HPDE6-E6E7 (cell line): ENCODE measurements at regions not wholly inside any gene's neighbourhood (a gene's known extent, or its start where the extent isn't known, plus 50 kb on each side); places are given as distances from the start of the nearest gene placed in this dataset.

Experiments used
- DNase-seq: peaks from one replicate; pipeline ENCODE4 v3.0.0; 2011; ENCODE audit warnings: missing footprints; ENCODE audit errors: extremely low spot score

GRCh38 chr20:60835876-60836275 lies 416.2 kb upstream of the CDH4 start:
- no peak for DNase-seq

DNA sequence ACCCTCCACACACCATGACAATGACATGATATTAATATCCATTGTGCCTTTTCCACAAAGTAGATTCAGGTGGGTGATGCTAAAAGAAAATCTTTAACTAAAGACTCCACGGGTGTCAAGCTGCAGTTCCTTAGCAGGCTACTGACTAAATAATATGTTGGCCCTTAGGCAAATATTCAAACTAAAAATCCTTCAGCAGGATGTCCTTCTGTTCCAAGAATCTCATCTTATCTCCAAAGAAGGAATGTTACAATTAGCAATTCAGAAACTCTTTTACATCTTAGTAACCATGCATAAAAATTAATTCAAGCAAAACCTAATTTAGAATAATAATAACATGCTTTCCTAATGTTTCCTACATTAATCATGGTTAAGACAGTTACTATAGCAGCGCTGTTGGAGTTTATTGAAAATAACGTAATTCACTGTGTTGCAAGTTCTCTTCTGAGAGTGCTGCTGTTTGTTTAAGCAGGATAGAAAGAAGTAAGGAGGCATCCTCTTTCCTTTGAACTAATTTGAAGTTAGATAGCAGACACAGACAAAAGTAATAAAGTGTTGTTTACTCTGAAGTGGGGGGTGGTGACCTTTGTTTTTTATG lies 414.8 kb upstream of the CDH4 start:
- no peak for DNase-seq

DNA sequence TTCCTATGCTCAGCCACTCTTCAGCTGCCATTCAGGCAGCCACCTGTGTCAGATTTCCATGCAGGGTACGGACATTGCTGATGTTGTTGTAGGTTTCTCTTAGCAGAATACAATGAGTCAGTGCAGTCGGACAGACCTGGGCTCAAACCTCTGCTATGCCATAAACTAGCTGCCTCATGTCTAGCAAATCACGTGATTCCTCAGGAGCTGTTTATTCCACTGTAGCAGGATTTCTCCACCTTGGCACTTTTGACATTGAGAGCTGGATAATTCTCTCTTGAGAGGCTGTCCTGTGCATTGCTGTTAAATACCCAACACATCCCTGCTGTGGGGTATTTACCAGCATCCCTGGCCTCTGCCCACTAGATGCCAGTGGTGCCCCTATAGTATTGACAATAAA lies 413.8 kb upstream of the CDH4 start:
- no peak for DNase-seq

DNA sequence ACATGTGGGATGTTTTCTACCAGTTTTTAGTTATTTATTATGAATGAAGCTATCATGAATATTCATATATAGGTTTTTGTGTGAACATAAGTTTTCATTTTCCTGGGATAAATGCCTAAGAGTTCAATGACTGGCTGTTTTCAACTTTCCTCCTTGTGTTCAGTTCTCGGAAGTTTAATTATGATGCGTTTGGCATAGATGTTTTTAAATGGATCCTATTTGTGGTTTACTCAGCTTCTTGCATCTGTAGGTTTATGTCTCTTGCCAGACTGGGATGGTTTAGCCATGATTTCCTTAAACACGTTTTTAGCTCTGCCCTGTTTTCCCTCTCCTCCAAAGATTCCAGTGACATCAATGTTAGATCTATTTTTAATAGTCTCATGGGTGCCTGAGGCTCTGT lies 411.1 kb upstream of the CDH4 start:
- DNase-seq, result no peak

DNA sequence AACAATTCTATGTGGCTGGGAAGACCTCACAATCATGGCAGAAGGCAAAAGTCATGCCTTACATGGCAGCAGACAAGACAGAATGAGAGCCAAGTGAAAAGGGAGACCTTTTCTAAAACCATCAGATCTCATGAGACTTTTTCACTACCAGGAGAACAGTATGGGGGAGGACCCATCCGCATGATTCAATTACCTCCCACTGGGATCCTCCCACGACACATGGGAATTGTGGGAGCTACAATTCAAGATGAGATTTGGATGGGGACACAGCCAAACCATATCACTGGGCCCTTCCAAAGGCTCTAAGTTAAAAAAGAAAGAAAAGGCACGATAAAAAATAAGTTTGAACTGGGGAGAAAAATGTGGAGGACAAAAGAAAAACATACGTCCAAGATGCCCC lies 406.9 kb upstream of the CDH4 start:
- DNase-seq, result no peak

DNA sequence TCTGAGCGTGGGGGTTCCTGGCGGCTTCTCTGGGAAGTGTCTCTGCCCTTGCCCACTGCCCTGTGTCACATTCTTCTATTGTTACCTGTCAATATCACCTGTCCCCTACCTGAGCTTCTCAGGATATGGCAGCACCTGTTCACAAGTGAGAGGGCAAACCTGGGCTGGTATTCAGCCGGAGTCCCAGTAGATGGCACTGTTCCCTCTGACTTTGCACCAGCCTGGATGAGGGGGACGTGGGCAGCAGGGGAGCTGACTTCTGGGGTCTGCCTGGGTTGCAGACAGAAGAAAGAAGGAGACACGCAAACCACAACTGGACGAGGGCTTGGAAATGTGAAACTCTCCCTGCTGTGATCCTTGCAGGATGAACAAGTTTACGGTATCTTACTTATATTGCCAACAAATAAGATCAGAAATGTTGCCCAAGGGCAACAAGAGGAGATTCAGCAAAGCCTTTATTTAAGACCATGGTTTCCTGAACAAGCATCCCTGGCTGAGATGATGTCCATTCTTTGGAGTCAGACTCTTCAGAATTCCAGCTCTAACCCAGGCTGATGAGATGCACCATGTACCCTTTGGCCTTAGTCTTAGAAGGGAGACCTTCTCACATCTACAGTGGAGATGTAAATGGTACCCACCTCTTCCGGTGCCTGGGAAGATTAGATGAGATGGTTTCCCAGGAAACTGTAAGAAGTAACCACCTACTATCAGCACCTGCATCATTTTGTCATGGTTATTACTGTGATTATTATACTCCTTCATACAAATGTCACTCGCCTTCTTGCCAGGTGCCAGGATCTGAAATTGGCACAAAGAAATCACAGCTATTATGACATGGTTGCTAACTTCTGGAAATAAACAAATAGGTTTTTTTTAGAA lies 400.0 kb upstream of the CDH4 start:
- no peak for DNase-seq

DNA sequence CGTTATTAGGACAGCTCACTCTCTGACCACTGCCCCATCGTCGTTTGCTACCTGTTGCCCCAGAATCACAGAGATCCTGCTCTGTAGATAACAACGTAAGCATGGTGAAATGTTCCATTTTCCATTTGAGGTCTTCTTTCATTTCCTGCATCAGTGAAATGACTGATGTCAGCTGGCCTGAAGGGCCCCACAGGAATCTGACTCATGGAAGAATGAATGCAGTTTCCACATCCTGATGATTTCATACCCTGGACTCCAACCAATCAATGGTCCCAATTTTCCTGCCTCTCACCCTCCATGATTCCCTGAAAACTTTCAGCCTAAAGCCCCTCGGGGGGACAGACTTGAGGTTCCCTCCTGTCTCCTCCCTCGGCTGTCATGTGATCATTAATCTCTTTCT lies 394.4 kb upstream of the CDH4 start:
- DNase-seq, result no peak

GRCh38 chr20:60862601-60863000 lies 389.5 kb upstream of the CDH4 start:
- DNase-seq, result no peak

GRCh38 chr20:60863548-60863947 lies 388.5 kb upstream of the CDH4 start:
- DNase-seq, result no peak

DNA sequence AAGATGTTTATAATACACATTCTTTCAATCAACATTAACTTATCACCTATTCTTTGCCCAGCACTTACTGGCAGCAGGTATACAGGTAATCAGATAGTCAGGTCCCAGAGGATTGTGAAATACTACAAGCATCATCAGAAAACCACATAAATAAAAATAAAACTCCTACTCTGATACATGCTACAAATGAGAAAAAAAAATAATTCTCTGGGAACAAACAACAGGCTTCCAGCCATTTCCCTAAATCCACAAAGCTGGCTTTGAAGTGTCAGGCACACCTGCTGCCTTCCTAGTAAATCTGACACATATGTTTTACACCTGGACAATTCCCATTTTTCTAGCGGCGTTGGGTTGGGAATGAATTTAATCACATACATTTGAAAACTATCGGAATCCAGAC lies 384.5 kb upstream of the CDH4 start:
- DNase-seq, result no peak

GRCh38 chr20:60868316-60868891 lies 383.7 kb upstream of the CDH4 start:
- no peak for DNase-seq

- DNase-seq, result no peak
Observed at GRCh38 chr20:60869087-60869486, 383.0 kb upstream of the CDH4 start.

DNA sequence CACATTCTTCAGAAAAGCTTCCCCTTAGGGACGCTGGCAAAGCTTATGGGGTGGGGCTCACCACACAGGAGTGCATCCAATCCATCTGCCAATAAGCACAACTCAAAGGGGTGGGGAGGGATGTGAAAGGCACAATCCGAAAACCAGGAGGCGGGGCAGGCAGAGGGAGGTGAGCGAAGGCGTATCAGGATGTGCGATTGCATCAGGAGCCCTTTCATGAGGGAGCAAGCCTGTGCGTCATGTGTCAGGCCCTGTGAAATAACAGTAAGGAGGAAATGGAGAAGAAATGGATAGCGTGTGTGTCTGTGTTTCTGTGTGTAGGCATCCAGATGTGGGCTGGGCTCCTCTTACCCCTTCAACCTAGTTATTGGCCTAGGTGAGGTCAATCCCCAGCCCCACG lies 382.4 kb upstream of the CDH4 start:
- DNase-seq, result no peak

DNA sequence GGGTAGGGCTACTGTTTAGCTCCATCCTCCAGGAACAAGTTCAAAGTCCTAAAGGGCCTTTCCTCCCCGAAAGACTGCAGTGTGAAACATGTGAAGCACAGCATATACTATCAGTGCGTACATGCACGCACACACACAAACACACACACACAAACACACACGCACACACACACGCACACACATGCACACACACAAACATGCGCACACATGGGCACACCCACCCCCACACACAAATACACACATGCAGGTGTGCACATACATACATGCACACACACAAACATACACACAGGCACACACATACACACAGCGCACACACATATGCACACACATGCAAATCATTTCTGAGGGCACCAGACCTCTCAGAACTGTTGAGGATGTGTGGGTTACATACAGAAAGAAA lies 382.0 kb upstream of the CDH4 start:
- DNase-seq, result no peak

DNA sequence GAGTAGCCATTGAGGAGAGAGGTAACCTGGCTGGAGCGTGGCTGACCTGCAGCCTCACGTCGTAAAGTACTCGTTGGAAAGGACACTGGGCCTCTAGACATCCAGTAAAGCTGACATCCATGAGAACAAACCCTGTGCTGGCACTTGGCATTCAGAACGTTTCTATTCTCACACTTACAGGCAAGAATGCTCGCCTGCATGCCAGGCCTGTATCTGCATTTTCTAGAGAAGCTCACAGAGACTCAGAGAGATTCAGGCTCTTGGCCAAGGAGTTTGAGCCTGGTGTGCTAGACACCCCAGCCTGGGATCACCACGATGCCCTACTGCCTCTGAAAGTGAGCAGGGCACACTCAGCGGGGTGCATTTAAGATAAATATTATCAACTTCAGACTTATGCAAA lies 379.8 kb upstream of the CDH4 start:
- no peak for DNase-seq

GRCh38 chr20:60877071-60877857 lies 374.8 kb upstream of the CDH4 start:
- DNase-seq, result no peak

DNA sequence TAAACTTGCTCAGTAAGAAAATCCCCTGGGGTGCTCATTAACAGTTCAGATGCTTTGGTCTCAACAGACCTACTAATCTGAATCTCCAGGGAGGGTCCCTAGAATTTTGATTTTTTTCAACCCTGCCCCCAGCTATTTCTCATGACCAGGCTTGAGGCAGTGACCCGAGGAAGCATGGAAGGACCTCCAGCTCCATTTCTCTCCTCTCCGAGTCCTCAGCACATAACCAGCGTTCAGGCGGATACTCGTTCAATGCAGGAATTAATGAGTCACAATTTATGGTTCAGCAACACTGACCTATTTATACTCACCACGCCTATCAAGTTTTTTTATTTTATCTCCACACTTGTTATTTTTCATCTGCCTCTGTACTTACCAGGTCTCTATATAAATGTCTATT lies 369.2 kb upstream of the CDH4 start:
- no peak for DNase-seq

- DNase-seq, result no peak
Observed at GRCh38 chr20:60883496-60883895, 368.6 kb upstream of the CDH4 start.

- DNase-seq, result no peak
Observed at GRCh38 chr20:60884277-60884676, 367.8 kb upstream of the CDH4 start.

DNA sequence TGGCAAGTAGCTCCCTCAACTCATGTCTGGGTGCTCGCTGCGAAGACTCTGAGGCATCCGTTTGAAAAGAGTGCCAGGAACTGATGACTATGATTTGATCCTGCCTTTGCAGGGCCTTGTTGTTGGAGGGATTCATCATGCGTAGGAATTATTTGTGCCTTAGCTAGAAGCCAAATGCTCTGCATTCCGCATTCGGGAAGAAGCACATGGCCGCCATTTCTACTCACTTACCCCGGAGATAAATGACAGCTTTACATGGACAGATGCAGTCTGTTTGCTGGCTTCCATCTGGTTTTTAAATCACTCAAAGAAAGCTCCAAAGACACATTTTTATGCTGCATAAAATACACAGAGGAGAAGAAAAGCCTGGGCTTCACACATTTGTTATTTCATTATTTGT lies 363.3 kb upstream of the CDH4 start:
- DNase-seq, result no peak

- no peak for DNase-seq
Observed at GRCh38 chr20:60892095-60892813, 359.8 kb upstream of the CDH4 start.

DNA sequence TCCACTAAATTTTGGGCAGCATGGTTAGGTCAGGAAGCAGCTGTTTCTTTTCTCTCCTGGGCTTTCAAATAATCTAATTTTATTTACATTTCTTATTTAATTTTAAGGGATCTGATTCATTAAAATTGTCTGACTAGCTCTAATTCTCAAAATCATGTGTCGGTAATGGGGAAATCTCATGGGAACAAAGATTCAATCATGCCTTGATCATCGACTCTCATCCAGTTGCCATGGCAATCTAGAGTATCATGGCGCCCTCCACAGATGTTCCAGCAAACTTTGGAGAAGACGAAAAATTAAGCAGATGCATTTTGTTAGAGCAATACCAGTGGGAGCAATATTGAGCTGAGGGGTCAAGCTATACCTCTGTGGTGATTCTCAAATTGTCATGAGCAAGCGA lies 358.0 kb upstream of the CDH4 start:
- no peak for DNase-seq
